OCI-LY1 (cell line): ENCODE measurements at regions not wholly inside any gene's neighbourhood (a gene's known extent, or its start where the extent isn't known, plus 50 kb on each side); places are given as distances from the start of the nearest gene placed in this dataset.

Experiments used
- H2AFZ ChIP-seq: fragments of 200-600 bp; sonication (generic), shearing (Covaris generic); 2 replicates; pipeline ENCODE4 v1.6.0; 2014; ENCODE audit warnings: antibody characterized with exemption, mild to moderate bottlenecking, low read length
- H3F3A ChIP-seq: fragments of 200-600 bp; sonication (generic), shearing (Covaris generic); 2 replicates; pipeline ENCODE4 v1.6.0; 2014; ENCODE audit warnings: mild to moderate bottlenecking, antibody characterized with exemption, low read length, moderate library complexity; ENCODE audit not compliant: insufficient read depth
- H3K27ac ChIP-seq: fragments of 200-600 bp; sonication (generic); 2 replicates; pipeline ENCODE4 v1.5.1; 2014; ENCODE audit warnings: low read length, mixed run types, mild to moderate bottlenecking, low read depth; ENCODE audit not compliant: poor library complexity, severe bottlenecking
- H3K27me3 ChIP-seq: fragments of 200-600 bp; sonication (generic); 2 replicates; pipeline ENCODE4 v1.6.0; 2014; ENCODE audit warnings: antibody characterized with exemption, mild to moderate bottlenecking, low read length, moderate library complexity; ENCODE audit not compliant: insufficient read depth
- H3K36me3 ChIP-seq: fragments of 200-600 bp; sonication (generic); 2 replicates; pipeline ENCODE4 v1.6.1; 2014; ENCODE audit warnings: mild to moderate bottlenecking, antibody characterized with exemption, low read length, moderate library complexity, mixed read lengths; ENCODE audit not compliant: insufficient read depth
- H3K4me1 ChIP-seq: fragments of 200-600 bp; sonication (generic); 2 replicates; pipeline ENCODE4 v1.5.1; 2014; ENCODE audit warnings: mild to moderate bottlenecking, low read length, moderate library complexity; ENCODE audit not compliant: insufficient read depth, severe bottlenecking
- H3K4me2 ChIP-seq: fragments of 200-600 bp; sonication (generic), shearing (Covaris generic); 2 replicates; pipeline ENCODE4 v1.6.1; 2014; ENCODE audit warnings: low read length
- H3K4me3 ChIP-seq: fragments of 200-600 bp; sonication (generic); 2 replicates; pipeline ENCODE4 v1.5.1; 2014; ENCODE audit warnings: low read length, low read depth, mild to moderate bottlenecking, mixed read lengths; ENCODE audit not compliant: poor library complexity, severe bottlenecking
- H3K79me2 ChIP-seq: fragments of 200-600 bp; shearing (Covaris generic); 2 replicates; pipeline ENCODE4 v1.6.1; 2016; ENCODE audit warnings: mixed run types, low read length, mixed read lengths; ENCODE audit not compliant: insufficient read depth
- H3K9ac ChIP-seq: fragments of 200-600 bp; sonication (generic), shearing (Covaris generic); 2 replicates; pipeline ENCODE4 v1.6.1; 2014; ENCODE audit warnings: mild to moderate bottlenecking, low read length, mixed read lengths
- H3K9me2 ChIP-seq: fragments of 200-600 bp; sonication (generic), shearing (Covaris generic); 2 replicates; pipeline ENCODE4 v1.6.1; 2014; ENCODE audit warnings: low read depth, mild to moderate bottlenecking, low read length, mixed read lengths
- H3K9me3 ChIP-seq: fragments of 200-600 bp; shearing (Covaris generic); 2 replicates; pipeline ENCODE4 v1.6.1; 2014; ENCODE audit warnings: low read length, mixed read lengths
- H4K20me1 ChIP-seq: fragments of 200-600 bp; sonication (generic), shearing (Covaris generic); 2 replicates; pipeline ENCODE4 v1.6.0; 2016; ENCODE audit warnings: mild to moderate bottlenecking, low read length; ENCODE audit not compliant: insufficient read depth
- CTCF ChIP-seq: fragments of 200-600 bp; sonication (generic), shearing (Covaris generic); IDR thresholded peaks from 2 replicates; pipeline ENCODE4 v1.5.1; 2017; ENCODE audit warnings: mild to moderate bottlenecking, antibody characterized with exemption, low read length, moderate library complexity, mixed read lengths
- EZH2 ChIP-seq: fragments of 200-600 bp; sonication (generic), shearing (Covaris generic); IDR thresholded peaks from 2 replicates; pipeline ENCODE4 v1.8.0; 2017; ENCODE audit warnings: borderline replicate concordance, mixed run types, mild to moderate bottlenecking, antibody characterized with exemption, low read length, moderate library complexity, mixed read lengths

DNA sequence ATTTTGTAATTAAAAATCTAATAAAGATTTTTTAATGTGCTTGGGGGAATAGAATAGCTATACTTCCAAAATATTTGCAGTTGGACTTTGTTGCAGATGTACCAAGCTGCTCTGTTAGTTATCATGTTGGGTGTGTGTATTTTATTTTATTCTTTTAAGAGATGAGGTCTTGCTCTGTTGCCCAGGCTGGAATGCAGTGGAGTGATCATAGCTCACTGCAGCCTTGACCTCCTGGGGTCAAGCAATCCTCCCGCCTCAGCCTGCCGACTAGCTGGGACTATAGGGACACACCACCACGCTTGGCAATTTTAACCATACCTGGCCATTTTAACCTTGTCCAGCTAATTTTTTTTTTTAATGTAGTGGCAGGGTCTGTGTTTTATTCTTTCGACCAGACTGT lies 54.7 kb upstream of the MAP1LC3B2 start:
- no peaks in the 10 kb centered on the region for H3K4me1 ChIP-seq
- no peak overlapping the region for H3K27ac ChIP-seq
- TF ChIP-seq CTCF (no peak), EZH2 (no peak)
- no peaks in the 10 kb centered on the region for H3K9me2 ChIP-seq
- H3K9ac ChIP-seq: no peak overlapping the region
- H3K79me2 ChIP-seq: no peaks in the 10 kb centered on the region
- H3K4me2 ChIP-seq: no peak overlapping the region
- no peaks in the 10 kb centered on the region; the same call in 1 of the 2 replicates for H3K27me3 ChIP-seq
- no peak overlapping the region for H2AFZ ChIP-seq
- H4K20me1 ChIP-seq: no peaks in the 10 kb centered on the region
- H3K36me3 ChIP-seq: no peaks in the 10 kb centered on the region
- no peak overlapping the region for H3K4me3 ChIP-seq
- no peaks in the 10 kb centered on the region for H3F3A ChIP-seq
- no peaks in the 10 kb centered on the region for H3K9me3 ChIP-seq

DNA sequence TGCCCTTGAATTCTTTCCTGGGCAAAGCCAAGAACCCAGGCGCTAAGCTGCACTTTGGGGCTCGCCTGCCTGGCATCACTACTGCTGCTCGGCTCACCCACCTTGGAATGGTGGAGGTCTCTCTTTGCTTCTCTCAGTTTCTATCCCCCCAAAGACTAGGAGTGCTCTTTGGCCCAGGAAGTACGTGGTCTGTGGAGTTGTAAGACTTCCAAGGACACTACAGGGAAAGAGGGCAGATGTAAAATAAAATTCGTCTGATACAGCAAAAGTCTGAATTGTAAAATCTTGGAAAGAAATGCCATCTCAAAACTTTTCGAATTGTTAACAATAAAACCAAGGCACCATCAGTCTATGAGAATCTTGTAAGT lies 52.5 kb upstream of the MAP1LC3B2 start:
- TF ChIP-seq EZH2: no peak
- no peak for TF ChIP-seq CTCF
- H3K9ac ChIP-seq: no peak overlapping the region
- no peak overlapping the region for H3K4me3 ChIP-seq

GRCh38 chr12:116508145-116509121 lies 50.7 kb upstream of the MAP1LC3B2 start:
- Histone ChIP-seq H3K27ac (no peak overlapping the region), H3K4me3 (no peak overlapping the region)

More for the DNA sequence above, 52.5 kb upstream of the MAP1LC3B2 start:
- Histone ChIP-seq H3K9me2 (no peaks in the 10 kb centered on the region), H2AFZ (no peak overlapping the region), H3K9me3 (no peaks in the 10 kb centered on the region), H3K27me3 (no peaks in the 10 kb centered on the region; the same call in 1 of the 2 replicates), H3K27ac (no peak overlapping the region), H3F3A (no peaks in the 10 kb centered on the region), H4K20me1 (no peaks in the 10 kb centered on the region), H3K36me3 (no peaks in the 10 kb centered on the region), H3K4me1 (no peaks in the 10 kb centered on the region), H3K4me2 (no peak overlapping the region), H3K79me2 (no peaks in the 10 kb centered on the region)

More at GRCh38 chr12:116508145-116509121, 50.7 kb upstream of the MAP1LC3B2 start:
- Histone ChIP-seq H4K20me1 (no peaks in the 10 kb centered on the region), H2AFZ (no peak overlapping the region), H3K9ac (no peak overlapping the region), H3K9me2 (no peaks in the 10 kb centered on the region), H3K9me3 (no peaks in the 10 kb centered on the region), H3K4me1 (no peaks in the 10 kb centered on the region), H3F3A (no peaks in the 10 kb centered on the region), H3K79me2 (no peaks in the 10 kb centered on the region), H3K4me2 (0 out of 2 replicates have a peak overlapping the region, but pooled peaks have one; percentile 26), H3K36me3 (no peaks in the 10 kb centered on the region), H3K27me3 (no peaks in the 10 kb centered on the region; the same call in 1 of the 2 replicates)
- TF ChIP-seq CTCF (no peak), EZH2 (no peak)
